K562 (cell line): ENCODE measurements at regions not wholly inside any gene's neighbourhood (a gene's known extent, or its start where the extent isn't known, plus 50 kb on each side); places are given as distances from the start of the nearest gene placed in this dataset.

Experiments used
- ATAC-seq: fragments of 200-7000 bp; cut with Tn5 transposase; 3 replicates; pipeline ENCODE4 v1.9.1; 2020; ENCODE audit warnings: moderate library complexity
- BruUV-seq: library from RNA; stranded (reverse); fragments of 400-500 nt; replicated peaks from 2 replicates; lab custom pipeline; 2021; lab: Mats Ljungman, UMichigan
- CTCF ChIA-PET: fragments of 300-600 bp; formaldehyde crosslinking; extraction: SDS; loops from one replicate; lab custom pipeline; 2021; ENCODE audit warnings: low intra/inter-chr PET ratio; lab: Yijun Ruan, JAX
- POLR2A ChIA-PET: fragments of 300-600, 350-650 bp; sonication (Branson Sonifier 250); formaldehyde crosslinking; extraction: SDS; loops from one replicate; lab custom pipeline; 2021; ENCODE audit warnings: antibody characterized with exemption, inconsistent platforms; lab: Yijun Ruan, JAX
- DNase-seq, 4 experiments: peaks; one replicate each; pipeline versions ENCODE4 v3.0.0 to v3.0.0-alpha.2; 2011 to 2018; ENCODE audit warnings: low spot score in 3 of 4, mixed read lengths in 3 of 4; ENCODE audit errors: extremely low read depth in 1 of 4
- FAIRE-seq: peaks from 2 replicates; lab custom pipeline; 2011; peaks lifted over from hg19 to GRCh38; lab: Jason Lieb, UNC
- H2AFZ ChIP-seq: 2 replicates; pipeline ENCODE4 v1.6.0; 2011; ENCODE audit warnings: low read depth, low read length, control low read depth, inconsistent platforms
- H3K27ac ChIP-seq: fragments of 200-600 bp; 3 replicates; pipeline ENCODE4 v1.8.0; 2011; ENCODE audit warnings: low read depth, mild to moderate bottlenecking, control low read depth, inconsistent platforms, low read length, moderate library complexity, mixed read lengths; ENCODE audit errors: extremely low read depth
- H3K27me3 ChIP-seq, 2 experiments: fragments of 300-600 bp in 1 of 2; 2 replicates in 1 of 2; 3 replicates in 1 of 2; pipeline versions ENCODE4 v1.6.0 to v1.8.0; 2011; ENCODE audit warnings: inconsistent platforms in 2 of 2, low read length in 2 of 2, mild to moderate bottlenecking in 1 of 2, mixed read lengths in 1 of 2, moderate library complexity in 1 of 2; ENCODE audit not compliant: control insufficient read depth in 2 of 2, insufficient read depth in 2 of 2
- H3K36me3 ChIP-seq: fragments of 300-600 bp; 3 replicates; pipeline ENCODE4 v1.8.0; 2011; ENCODE audit warnings: mild to moderate bottlenecking, low read length, inconsistent platforms; ENCODE audit not compliant: control insufficient read depth, insufficient read depth
- H3K4me1 ChIP-seq, 2 experiments: fragments of 200-600 bp in 1 of 2; replicated peaks in 1 of 2; 2 replicates in 1 of 2; 3 replicates in 1 of 2; pipeline versions ENCODE4 v1.5.1 to v1.8.0; 2011; ENCODE audit warnings: inconsistent platforms in 2 of 2, low read length in 2 of 2, mild to moderate bottlenecking in 1 of 2, mixed read lengths in 1 of 2, moderate library complexity in 1 of 2; ENCODE audit not compliant: control insufficient read depth in 2 of 2, insufficient read depth in 2 of 2
- H3K4me2 ChIP-seq: 2 replicates; pipeline ENCODE4 v1.6.1; 2011; ENCODE audit warnings: low read length, control low read depth, inconsistent platforms, mixed read lengths; ENCODE audit not compliant: insufficient read depth
- H3K4me3 ChIP-seq: fragments of 200-600 bp; sonication (generic), shearing (Covaris generic); 2 replicates; pipeline ENCODE4 v1.5.1; 2016; ENCODE audit warnings: control low read depth, inconsistent platforms
- H3K79me2 ChIP-seq: fragments of 200-600 bp; 3 replicates; pipeline ENCODE4 v1.8.0; 2011; ENCODE audit warnings: low read length, inconsistent platforms; ENCODE audit not compliant: control insufficient read depth, insufficient read depth
- H3K9ac ChIP-seq, 2 experiments: 2 replicates each; pipeline versions ENCODE4 v1.6.0 to v1.6.1; 2011; ENCODE audit warnings: low read depth in 2 of 2, low read length in 2 of 2, control low read depth in 1 of 2, inconsistent platforms in 1 of 2, mild to moderate bottlenecking in 1 of 2, mixed read lengths in 1 of 2; ENCODE audit not compliant: insufficient read depth in 1 of 2
- H3K9me1 ChIP-seq: one replicate; pipeline ENCODE4 v1.6.0; 2011; ENCODE audit warnings: inconsistent platforms, mild to moderate bottlenecking, low read length, moderate library complexity; ENCODE audit not compliant: control insufficient read depth, insufficient read depth
- H3K9me3 ChIP-seq: replicated peaks from 2 replicates; pipeline ENCODE4 v1.5.1; 2011; ENCODE audit warnings: low read depth, low read length, inconsistent platforms; ENCODE audit not compliant: control insufficient read depth, insufficient read depth
- H4K20me1 ChIP-seq: replicated peaks from 2 replicates; pipeline ENCODE4 v1.6.1; 2011; ENCODE audit warnings: low read length, inconsistent platforms, mixed read lengths; ENCODE audit not compliant: control insufficient read depth, insufficient read depth
- CBFA2T2 ChIP-seq: fragments of 450-650 bp; conservative IDR thresholded peaks from 2 replicates; pipeline ENCODE4 v1.6.1; 2017; ENCODE audit warnings: mild to moderate bottlenecking
- FOXJ2 ChIP-seq: fragments of 200-800 bp; sonication (Bioruptor generic); IDR thresholded peaks from 2 replicates; pipeline ENCODE4 v1.6.1; 2016; ENCODE audit warnings: missing genetic modification characterization, missing compliant biosample characterization
- GTF2A2 ChIP-seq: IDR thresholded peaks from 2 replicates; pipeline ENCODE4 v1.6.1; 2016; ENCODE audit warnings: mild to moderate bottlenecking, missing genetic modification characterization, missing compliant biosample characterization
- KLF13 ChIP-seq: fragments of 450-650 bp; IDR thresholded peaks from 2 replicates; pipeline ENCODE4 v1.6.1; 2016; ENCODE audit warnings: missing genetic modification characterization, low read depth, mild to moderate bottlenecking, missing compliant biosample characterization, moderate library complexity, borderline replicate concordance
- MGA ChIP-seq: fragments of 450-650 bp; IDR thresholded peaks from 2 replicates; pipeline ENCODE4 v1.6.1; 2016; ENCODE audit warnings: mild to moderate bottlenecking, moderate library complexity
- RBM34 ChIP-seq: fragments of 200-400 bp; formaldehyde crosslinking; IDR thresholded peaks from 2 replicates; pipeline ENCODE4 v1.6.1; 2018; ENCODE audit warnings: low read length, borderline replicate concordance; ENCODE audit not compliant: insufficient read depth
- TRIM25 ChIP-seq: fragments of 450-650 bp; IDR thresholded peaks from 2 replicates; pipeline ENCODE4 v1.7.0; 2016; ENCODE audit warnings: borderline replicate concordance
- XRCC5 ChIP-seq: fragments of 200-400 bp; formaldehyde crosslinking; IDR thresholded peaks from 2 replicates; pipeline ENCODE4 v1.6.1; 2017; ENCODE audit warnings: low read depth, mild to moderate bottlenecking, low read length
- ZC3H11A ChIP-seq: IDR thresholded peaks from 2 replicates; pipeline ENCODE4 v1.6.1; 2012; ENCODE audit warnings: low read depth, low read length, improper control_type of control experiment
- ZFP1 ChIP-seq: fragments of 450-650 bp; formaldehyde crosslinking; IDR thresholded peaks from 2 replicates; pipeline ENCODE4 v1.4.0; 2020; ENCODE audit warnings: mild to moderate bottlenecking, mixed read lengths
- ZNF143 ChIP-seq: sonication (generic); formaldehyde crosslinking; IDR thresholded peaks from 2 replicates; pipeline ENCODE4 v1.9.0; 2022; ENCODE audit warnings: mild to moderate bottlenecking, missing genetic modification reagents
- WGBS: fragments of 100-300 bp; shearing (Covaris generic); methylation state at CpG from one replicate; pipeline ENCODE4 v1.1.6; 2016; ENCODE audit warnings: low coverage, mixed read lengths; ENCODE audit not compliant: insufficient coverage; ENCODE audit errors: missing lambda C conversion rate; 5-methylcytosine and 5-hydroxymethylcytosine counted together
- in situ Hi-C: fragments of 300-500 bp; cut with MboI; formaldehyde crosslinking; loops from 4 replicates; pipeline ENCODE4 v1.15.0; 2018; ENCODE audit warnings: inconsistent platforms, mixed read lengths
- intact Hi-C: fragments of 100-400 bp; cut with micrococcal nuclease; formaldehyde crosslinking; loops from 2 replicates; pipeline ENCODE4 v1.14.2; 2022

GRCh38 chr5:115424446-115424845 lies 120.1 kb downstream of the FEM1C start:
- no peak for DNase-seq
- ATAC-seq = no peak
- Histone ChIP-seq H3K4me2 (no peak overlapping the region), H3K4me1 (no peaks in the 10 kb centered on the region), H3K4me3 (no peak overlapping the region), H4K20me1 (no peaks in the 10 kb centered on the region), H3K79me2 (no peaks in the 10 kb centered on the region), H3K9ac (no peak overlapping the region), H3K9me1 (no peaks in the 10 kb centered on the region), H3K27ac (no peak overlapping the region), H2AFZ (no peak overlapping the region), H3K9me3 (no peaks in the 10 kb centered on the region), H3K36me3 (no peaks in the 10 kb centered on the region), H3K27me3 (no peaks in the 10 kb centered on the region; a peak in 1 of 5 replicates)
- ChIA-PET POLR2A (no interaction called here), CTCF (no interaction called here)
- FAIRE-seq = no peak
- 0% methylated on average over 3 of the region's 3 CpGs for WGBS
- intact Hi-C loops (no loop called here), in situ Hi-C loops (no loop called here)
- BruUV-seq = no TSS peak
- TF ChIP-seq XRCC5 (no peak), ZNF143 (no peak), ZC3H11A (no peak), ZFP1 (CRISPR knock-in tag) (no peak), KLF13 (tag) (no peak), MGA (no peak), CBFA2T2 (no peak), TRIM25 (no peak), GTF2A2 (no peak), FOXJ2 (tag) (no peak), RBM34 (no peak)
